MM.1S (cell line): ENCODE measurements at regions not wholly inside any gene's neighbourhood (a gene's known extent, or its start where the extent isn't known, plus 50 kb on each side); places are given as distances from the start of the nearest gene placed in this dataset.

Source experiments
- CTCF ChIP-seq: fragments of 300-600 bp; sonication (generic); IDR thresholded peaks from 2 replicates; pipeline ENCODE4 v1.5.1; 2016; ENCODE audit warnings: antibody characterized with exemption, low read length, mixed read lengths
- EZH2 ChIP-seq: fragments of 300-600 bp; sonication (generic); optimal IDR thresholded peaks from 2 replicates; pipeline ENCODE3; 2017; ENCODE audit warnings: low read depth, mild to moderate bottlenecking, antibody characterized with exemption, low read length, mixed read lengths
- EZH2phosphoT487 ChIP-seq: fragments of 300-600 bp; sonication (generic); IDR thresholded peaks from 2 replicates; pipeline ENCODE4 v1.6.1; 2018; ENCODE audit warnings: antibody characterized with exemption, low read length

- no peak for TF ChIP-seq EZH2phosphoT487
- TF ChIP-seq CTCF: no peak
- no peak for TF ChIP-seq EZH2
These were observed 86.4 kb upstream of the PICALM start for GRCh38 chr11:86155200-86155844.
